Urothelium cell line (cell line): ENCODE measurements at regions not wholly inside any gene's neighbourhood (a gene's known extent, or its start where the extent isn't known, plus 50 kb on each side); places are given as distances from the start of the nearest gene placed in this dataset.
A peak's percentile ranks its signal among the peaks of the same experiment; 100 is the strongest.
"Not testable (repeated sequence)": the region's sequence is repeated elsewhere in the genome, so short reads cannot be mapped to it uniquely, and the experiment has no call there.

Experiments
- DNase-seq: peaks from one replicate; pipeline ENCODE4 v3.0.0; 2011; ENCODE audit warnings: low spot score, mixed read lengths
- FAIRE-seq: peaks from 2 replicates; lab custom pipeline; 2011; peaks lifted over from hg19 to GRCh38; lab: Jason Lieb, UNC

- not testable (repeated sequence) for FAIRE-seq
Observed at GRCh38 chr6:147651-148050, 144.6 kb upstream of the DUSP22 start.

GRCh38 chr6:148051-148984, 144.0 kb upstream of the DUSP22 start:
- FAIRE-seq, DNase-seq: not testable (repeated sequence)

More at GRCh38 chr6:147651-148050, 144.6 kb upstream of the DUSP22 start:
- not testable (repeated sequence) for DNase-seq

- not testable (repeated sequence) for FAIRE-seq, DNase-seq
Observed at GRCh38 chr6:150147-150546, 142.1 kb upstream of the DUSP22 start.

- not testable (repeated sequence) for DNase-seq, FAIRE-seq
Observed at GRCh38 chr6:152436-152835, 139.9 kb upstream of the DUSP22 start.

GRCh38 chr6:153026-153425, 139.3 kb upstream of the DUSP22 start:
- DNase-seq, FAIRE-seq: not testable (repeated sequence)

- DNase-seq, FAIRE-seq: not testable (repeated sequence)
Observed at GRCh38 chr6:153867-154266, 138.4 kb upstream of the DUSP22 start.

- not testable (repeated sequence) for FAIRE-seq, DNase-seq
Observed at GRCh38 chr6:154321-155092, 137.8 kb upstream of the DUSP22 start.

- FAIRE-seq (no peak), DNase-seq (no peak)
Observed at GRCh38 chr6:156010-156409, 136.3 kb upstream of the DUSP22 start.

GRCh38 chr6:156441-157140, 135.7 kb upstream of the DUSP22 start:
- not testable (repeated sequence) for DNase-seq, FAIRE-seq

- not testable (repeated sequence) for FAIRE-seq, DNase-seq
Observed at GRCh38 chr6:157176-157575, 135.1 kb upstream of the DUSP22 start.

- DNase-seq, FAIRE-seq: not testable (repeated sequence)
Observed at GRCh38 chr6:161657-162056, 130.6 kb upstream of the DUSP22 start.

GRCh38 chr6:164720-165119, 127.6 kb upstream of the DUSP22 start:
- DNase-seq: no peak
- no peak for FAIRE-seq

GRCh38 chr6:165263-165662, 127.0 kb upstream of the DUSP22 start:
- DNase-seq: no peak
- no peak for FAIRE-seq

- no peak for DNase-seq
- no peak for FAIRE-seq
Observed at GRCh38 chr6:165906-166305, 126.4 kb upstream of the DUSP22 start.

- FAIRE-seq: no peak
- peak; percentile 10 for DNase-seq
Observed at GRCh38 chr6:168865-169455, 123.3 kb upstream of the DUSP22 start.

- DNase-seq: no peak
- no peak for FAIRE-seq
Observed at GRCh38 chr6:174036-174435, 118.3 kb upstream of the DUSP22 start.

- DNase-seq: no peak
- no peak for FAIRE-seq
Observed at GRCh38 chr6:175680-176079, 116.6 kb upstream of the DUSP22 start.

- DNase-seq (no peak), FAIRE-seq (no peak)
Observed at GRCh38 chr6:176766-177165, 115.5 kb upstream of the DUSP22 start.

GRCh38 chr6:178119-178518, 114.2 kb upstream of the DUSP22 start:
- FAIRE-seq: no peak

GRCh38 chr6:178929-179328, 113.4 kb upstream of the DUSP22 start:
- not testable (repeated sequence) for FAIRE-seq, DNase-seq

More at GRCh38 chr6:178119-178518, 114.2 kb upstream of the DUSP22 start:
- DNase-seq: no peak
